Karpas-422 (cell line): ENCODE measurements at regions not wholly inside any gene's neighbourhood (a gene's known extent, or its start where the extent isn't known, plus 50 kb on each side); places are given as distances from the start of the nearest gene placed in this dataset.

Experiments used
- DNase-seq: peaks from one replicate; pipeline ENCODE4 v3.0.0-alpha.2; 2015
- H2AFZ ChIP-seq: fragments of 200-600 bp; sonication (generic); 2 replicates; pipeline ENCODE4 v1.6.1; 2014; ENCODE audit warnings: antibody characterized with exemption, low read length, mixed read lengths
- H3K27ac ChIP-seq: fragments of 200-600 bp; sonication (generic); 2 replicates; pipeline ENCODE4 v1.5.1; 2014; ENCODE audit warnings: mild to moderate bottlenecking, low read length, moderate library complexity
- H3K27me3 ChIP-seq: fragments of 200-600 bp; sonication (generic); 2 replicates; pipeline ENCODE4 v1.6.1; 2014; ENCODE audit warnings: low read length, mixed read lengths
- H3K36me3 ChIP-seq: fragments of 200-600 bp; sonication (generic); 2 replicates; pipeline ENCODE4 v1.6.1; 2014; ENCODE audit warnings: low read length, mixed read lengths; ENCODE audit not compliant: insufficient read depth
- H3K4me1 ChIP-seq: fragments of 200-600 bp; sonication (generic); 2 replicates; pipeline ENCODE4 v1.6.1; 2014; ENCODE audit warnings: mild to moderate bottlenecking, low read length, mixed read lengths
- H3K4me2 ChIP-seq: fragments of 200-600 bp; sonication (generic); 2 replicates; pipeline ENCODE4 v1.6.1; 2014; ENCODE audit warnings: low read length, low read depth, mild to moderate bottlenecking; ENCODE audit not compliant: poor library complexity, severe bottlenecking
- H3K4me3 ChIP-seq: fragments of 200-600 bp; sonication (generic); 2 replicates; pipeline ENCODE4 v1.5.1; 2014; ENCODE audit warnings: mild to moderate bottlenecking, antibody characterized with exemption, low read length, mixed read lengths
- H3K79me2 ChIP-seq: fragments of 200-600 bp; sonication (generic); 2 replicates; pipeline ENCODE4 v1.6.1; 2014; ENCODE audit warnings: mild to moderate bottlenecking, low read length, mixed read lengths
- H3K9ac ChIP-seq: fragments of 200-600 bp; sonication (generic); 2 replicates; pipeline ENCODE4 v1.6.0; 2014; ENCODE audit warnings: low read length
- H3K9me2 ChIP-seq: fragments of 200-600 bp; sonication (generic), shearing (Covaris generic); replicated peaks from 2 replicates; pipeline ENCODE4 v1.6.0; 2014; ENCODE audit warnings: mild to moderate bottlenecking, low read length, moderate library complexity; ENCODE audit not compliant: insufficient read depth
- H3K9me3 ChIP-seq: fragments of 300-700, 200-600 bp; sonication (generic); 2 replicates; pipeline ENCODE4 v1.6.1; 2014; ENCODE audit warnings: low read length, mixed read lengths
- H4K20me1 ChIP-seq: fragments of 200-600 bp; sonication (generic); 2 replicates; pipeline ENCODE4 v1.6.1; 2014; ENCODE audit warnings: mild to moderate bottlenecking, antibody characterized with exemption, low read length, low read depth; ENCODE audit not compliant: insufficient read depth

- Histone ChIP-seq H3K4me3 (no peak overlapping the region), H3K27ac (no peak overlapping the region), H3K9ac (no peak overlapping the region), H3K4me2 (no peak overlapping the region), H2AFZ (no peak overlapping the region), H3K79me2 (no peaks in the 10 kb centered on the region), H3K36me3 (no peaks in the 10 kb centered on the region), H3K4me1 (no peaks in the 10 kb centered on the region), H4K20me1 (no peaks in the 10 kb centered on the region), H3K9me2 (no peaks in the 10 kb centered on the region), H3K27me3 (no peaks in the 10 kb centered on the region), H3K9me3 (peaks cover 24% of the 10 kb centered on the region)
- no peak for DNase-seq
Measured at GRCh38 chr3:20776692-20777091, 590.7 kb upstream of the SGO1 start.

- no peaks in the 10 kb centered on the region for H3K4me1 ChIP-seq
- no peaks in the 10 kb centered on the region for H3K9me2 ChIP-seq
- no peak overlapping the region for H2AFZ ChIP-seq
- H3K79me2 ChIP-seq = no peaks in the 10 kb centered on the region
- peaks cover 25% of the 10 kb centered on the region for H3K9me3 ChIP-seq
- H3K4me3 ChIP-seq = no peak overlapping the region
- no peaks in the 10 kb centered on the region for H3K27me3 ChIP-seq
- H3K9ac ChIP-seq = no peak overlapping the region
- no peak overlapping the region for H3K4me2 ChIP-seq
- H3K27ac ChIP-seq = no peak overlapping the region
- DNase-seq = no peak
- H3K36me3 ChIP-seq = no peaks in the 10 kb centered on the region
- no peaks in the 10 kb centered on the region for H4K20me1 ChIP-seq
Measured at GRCh38 chr3:20776286-20776685, 590.3 kb upstream of the SGO1 start.

GRCh38 chr3:20773320-20773984 is 587.4 kb upstream of the SGO1 start:
- Histone ChIP-seq H3K4me2 (no peak overlapping the region), H2AFZ (no peak overlapping the region), H3K9ac (no peak overlapping the region), H3K9me2 (no peaks in the 10 kb centered on the region), H3K4me3 (no peak overlapping the region), H3K27ac (no peak overlapping the region), H3K4me1 (no peaks in the 10 kb centered on the region), H4K20me1 (no peaks in the 10 kb centered on the region), H3K27me3 (no peaks in the 10 kb centered on the region), H3K9me3 (peaks cover 20% of the 10 kb centered on the region), H3K79me2 (no peaks in the 10 kb centered on the region), H3K36me3 (no peaks in the 10 kb centered on the region)
- DNase-seq = no peak

GRCh38 chr3:20772869-20773268 is 586.9 kb upstream of the SGO1 start:
- Histone ChIP-seq H2AFZ (no peak overlapping the region), H3K4me2 (no peak overlapping the region)

GRCh38 chr3:20769430-20769829 is 583.4 kb upstream of the SGO1 start:
- H3K4me2 ChIP-seq = no peak overlapping the region
- no peak overlapping the region for H3K27ac ChIP-seq
- H4K20me1 ChIP-seq = no peaks in the 10 kb centered on the region
- no peaks in the 10 kb centered on the region for H3K27me3 ChIP-seq
- no peak overlapping the region for H3K9ac ChIP-seq
- no peaks in the 10 kb centered on the region for H3K9me2 ChIP-seq
- no peaks in the 10 kb centered on the region for H3K79me2 ChIP-seq
- peaks cover 12% of the 10 kb centered on the region for H3K9me3 ChIP-seq
- H3K36me3 ChIP-seq = no peaks in the 10 kb centered on the region
- no peak for DNase-seq
- no peak overlapping the region for H2AFZ ChIP-seq
- H3K4me1 ChIP-seq = no peaks in the 10 kb centered on the region
- no peak overlapping the region for H3K4me3 ChIP-seq

More at GRCh38 chr3:20772869-20773268, 586.9 kb upstream of the SGO1 start:
- no peaks in the 10 kb centered on the region for H3K9me2 ChIP-seq
- H3K27ac ChIP-seq = no peak overlapping the region
- no peak overlapping the region for H3K9ac ChIP-seq
- no peak overlapping the region for H3K4me3 ChIP-seq
- H3K27me3 ChIP-seq = no peaks in the 10 kb centered on the region
- H4K20me1 ChIP-seq = no peaks in the 10 kb centered on the region
- no peaks in the 10 kb centered on the region for H3K36me3 ChIP-seq
- DNase-seq = no peak
- peaks cover 19% of the 10 kb centered on the region for H3K9me3 ChIP-seq
- H3K4me1 ChIP-seq = no peaks in the 10 kb centered on the region
- H3K79me2 ChIP-seq = no peaks in the 10 kb centered on the region

GRCh38 chr3:20760981-20761380 is 575.0 kb upstream of the SGO1 start:
- no peak overlapping the region for H3K4me2 ChIP-seq
- no peaks in the 10 kb centered on the region for H3K27me3 ChIP-seq
- no peak for DNase-seq
- no peak overlapping the region for H3K27ac ChIP-seq
- H3K36me3 ChIP-seq = no peaks in the 10 kb centered on the region
- H3K9me3 ChIP-seq = peaks cover 12% of the 10 kb centered on the region; the same call in 1 of the 2 replicates
- H2AFZ ChIP-seq = no peak overlapping the region
- no peaks in the 10 kb centered on the region for H4K20me1 ChIP-seq
- no peaks in the 10 kb centered on the region for H3K79me2 ChIP-seq
- no peak overlapping the region for H3K9ac ChIP-seq
- H3K4me1 ChIP-seq = no peaks in the 10 kb centered on the region
- no peaks in the 10 kb centered on the region for H3K9me2 ChIP-seq
- no peak overlapping the region for H3K4me3 ChIP-seq

- no peak for DNase-seq
- no peaks in the 10 kb centered on the region for H3K27me3 ChIP-seq
- 0 out of 2 replicates have a peak, but pooled peaks cover 3% of the 10 kb centered on the region for H3K9me3 ChIP-seq
- H3K9ac ChIP-seq = no peak overlapping the region
- no peaks in the 10 kb centered on the region; the same call in 1 of the 2 replicates for H3K9me2 ChIP-seq
- H3K36me3 ChIP-seq = no peaks in the 10 kb centered on the region
- H3K4me3 ChIP-seq = no peak overlapping the region
- no peak overlapping the region for H2AFZ ChIP-seq
- no peaks in the 10 kb centered on the region for H3K79me2 ChIP-seq
- H3K27ac ChIP-seq = no peak overlapping the region
- H3K4me2 ChIP-seq = no peak overlapping the region
- H4K20me1 ChIP-seq = no peaks in the 10 kb centered on the region
- H3K4me1 ChIP-seq = no peaks in the 10 kb centered on the region
Measured at GRCh38 chr3:20752416-20752815, 566.4 kb upstream of the SGO1 start.

- no peak overlapping the region for H3K4me3 ChIP-seq
- peaks cover 3% of the 10 kb centered on the region; the same call in 1 of the 2 replicates for H3K9me3 ChIP-seq
- H2AFZ ChIP-seq = no peak overlapping the region
- no peaks in the 10 kb centered on the region for H3K4me1 ChIP-seq
- H3K36me3 ChIP-seq = no peaks in the 10 kb centered on the region
- H3K79me2 ChIP-seq = no peaks in the 10 kb centered on the region
- H3K9me2 ChIP-seq = no peaks in the 10 kb centered on the region; the same call in 1 of the 2 replicates
- no peak overlapping the region for H3K9ac ChIP-seq
- no peak overlapping the region for H3K4me2 ChIP-seq
- no peak overlapping the region for H3K27ac ChIP-seq
- H3K27me3 ChIP-seq = no peaks in the 10 kb centered on the region
- DNase-seq = no peak
- H4K20me1 ChIP-seq = no peaks in the 10 kb centered on the region
Measured at GRCh38 chr3:20751296-20751695, 565.3 kb upstream of the SGO1 start.
